Natural killer cell (primary cell): ENCODE measurements at regions not wholly inside any gene's neighbourhood (a gene's known extent, or its start where the extent isn't known, plus 50 kb on each side); places are given as distances from the start of the nearest gene placed in this dataset.

Experiments
- ATAC-seq, 3 donors: fragments of 150-1000 bp in 2 of 3; fragments of 200-7000 bp in 1 of 3; cut with Tn5 transposase; 1 replicate in 1 of 3; 2 replicates in 2 of 3; pipeline ENCODE4 v1.10.0; 2021; ENCODE audit warnings: mild to moderate bottlenecking in 2 of 3, moderate library complexity in 2 of 3
- DNase-seq, 2 donors: peaks; one replicate each; pipeline versions ENCODE4 v3.0.0 to v3.0.0-alpha.2; 2013 to 2021; ENCODE audit warnings: mixed read lengths in 1 of 2
- H3K27ac ChIP-seq: one replicate; pipeline ENCODE4 v1.5.1; 2013; ENCODE audit warnings: mild to moderate bottlenecking, low read length
- H3K27me3 ChIP-seq: one replicate; pipeline ENCODE4 v1.6.1; 2013; ENCODE audit warnings: low read length; ENCODE audit not compliant: control insufficient read depth, insufficient read depth
- H3K36me3 ChIP-seq: one replicate; pipeline ENCODE4 v1.6.1; 2013; ENCODE audit warnings: low read length; ENCODE audit not compliant: control insufficient read depth, insufficient read depth
- H3K4me1 ChIP-seq: one replicate; pipeline ENCODE4 v1.6.1; 2013; ENCODE audit warnings: low read length; ENCODE audit not compliant: control insufficient read depth, insufficient read depth
- H3K4me3 ChIP-seq: one replicate; pipeline ENCODE4 v1.5.1; 2013; ENCODE audit warnings: low read length
- H3K9me3 ChIP-seq: one replicate; pipeline ENCODE4 v1.6.1; 2013; ENCODE audit warnings: low read length; ENCODE audit not compliant: control insufficient read depth, insufficient read depth
- H3K27ac Mint-ChIP-seq, 2 donors: one replicate each; pipeline ENCODE4 v1.8.0; 2022; ENCODE audit warnings: mild to moderate bottlenecking in 2 of 2, mixed read lengths in 2 of 2, moderate library complexity in 1 of 2
- H3K27me3 Mint-ChIP-seq, 2 donors: one replicate each; pipeline ENCODE4 v1.8.0; 2022; ENCODE audit warnings: low read depth in 2 of 2, mixed read lengths in 2 of 2
- H3K36me3 Mint-ChIP-seq: one replicate; pipeline ENCODE4 v1.8.0; 2022; ENCODE audit warnings: mixed read lengths
- H3K4me1 Mint-ChIP-seq, 2 donors: one replicate each; pipeline ENCODE4 v1.8.0; 2022; ENCODE audit warnings: mixed read lengths in 2 of 2
- H3K4me3 Mint-ChIP-seq: one replicate; pipeline ENCODE4 v1.8.0; 2022; ENCODE audit warnings: mild to moderate bottlenecking, moderate library complexity, mixed read lengths
- H3K9me3 Mint-ChIP-seq, 2 donors: one replicate each; pipeline ENCODE4 v1.8.0; 2022; ENCODE audit warnings: mixed read lengths in 2 of 2
- WGBS: methylation state at CpG from one replicate; pipeline ENCODE4 v1.1.7; 2013; ENCODE audit warnings: missing lambda C conversion rate; ENCODE audit not compliant: insufficient coverage; 5-methylcytosine and 5-hydroxymethylcytosine counted together
- intact Hi-C: fragments of 100-400 bp; cut with micrococcal nuclease; formaldehyde crosslinking; loops from one replicate; pipeline ENCODE4 v1.14.2; 2022
- TF ChIP-seq, protein P1 (sequence below): fragments of 200-600 bp; IDR thresholded peaks from one replicate; pipeline ENCODE4 v1.8.0; 2022; ENCODE audit warnings: antibody characterized with exemption

GRCh38 chr5:2833556-2833955 lies 82.1 kb upstream of the IRX2 start:
- ATAC-seq (no peak), DNase-seq (no peak)
- Histone ChIP-seq H3K4me1 (no peaks in the 10 kb centered on the region), H3K9me3 (peaks cover 7% of the 10 kb centered on the region), H3K27ac (no peak overlapping the region), H3K4me3 (no peak overlapping the region), H3K36me3 (no peaks in the 10 kb centered on the region), H3K27me3 (no peaks in the 10 kb centered on the region)
- WGBS: 83% methylated on average over 11 of the region's 11 CpGs
- no peak overlapping the region for H3K27ac Mint-ChIP-seq
- H3K27me3 Mint-ChIP-seq: no peaks in the 10 kb centered on the region
- no peak overlapping the region for H3K4me3 Mint-ChIP-seq
- TF ChIP-seq, protein P1, sequence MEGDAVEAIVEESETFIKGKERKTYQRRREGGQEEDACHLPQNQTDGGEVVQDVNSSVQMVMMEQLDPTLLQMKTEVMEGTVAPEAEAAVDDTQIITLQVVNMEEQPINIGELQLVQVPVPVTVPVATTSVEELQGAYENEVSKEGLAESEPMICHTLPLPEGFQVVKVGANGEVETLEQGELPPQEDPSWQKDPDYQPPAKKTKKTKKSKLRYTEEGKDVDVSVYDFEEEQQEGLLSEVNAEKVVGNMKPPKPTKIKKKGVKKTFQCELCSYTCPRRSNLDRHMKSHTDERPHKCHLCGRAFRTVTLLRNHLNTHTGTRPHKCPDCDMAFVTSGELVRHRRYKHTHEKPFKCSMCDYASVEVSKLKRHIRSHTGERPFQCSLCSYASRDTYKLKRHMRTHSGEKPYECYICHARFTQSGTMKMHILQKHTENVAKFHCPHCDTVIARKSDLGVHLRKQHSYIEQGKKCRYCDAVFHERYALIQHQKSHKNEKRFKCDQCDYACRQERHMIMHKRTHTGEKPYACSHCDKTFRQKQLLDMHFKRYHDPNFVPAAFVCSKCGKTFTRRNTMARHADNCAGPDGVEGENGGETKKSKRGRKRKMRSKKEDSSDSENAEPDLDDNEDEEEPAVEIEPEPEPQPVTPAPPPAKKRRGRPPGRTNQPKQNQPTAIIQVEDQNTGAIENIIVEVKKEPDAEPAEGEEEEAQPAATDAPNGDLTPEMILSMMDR: no peak
- H3K4me1 Mint-ChIP-seq: no peaks in the 10 kb centered on the region
- intact Hi-C loops: no loop called here
- no peaks in the 10 kb centered on the region for H3K36me3 Mint-ChIP-seq
- H3K9me3 Mint-ChIP-seq: peaks cover 0 to 4% of the 10 kb centered on the region in 2 donors

GRCh38 chr5:2832394-2832793 lies 80.9 kb upstream of the IRX2 start:
- no peaks in the 10 kb centered on the region for H3K4me1 Mint-ChIP-seq
- H3K4me3 ChIP-seq: no peak overlapping the region
- peaks cover 0 to 2% of the 10 kb centered on the region in 2 donors for H3K9me3 Mint-ChIP-seq
- H3K27ac Mint-ChIP-seq: no peak overlapping the region
- intact Hi-C loops: no loop called here
- DNase-seq (no peak), ATAC-seq (no peak)
- H3K36me3 Mint-ChIP-seq: no peaks in the 10 kb centered on the region
- H3K4me3 Mint-ChIP-seq: no peak overlapping the region
- no peaks in the 10 kb centered on the region for H3K27me3 ChIP-seq
- no peaks in the 10 kb centered on the region for H3K27me3 Mint-ChIP-seq
- H3K36me3 ChIP-seq: no peaks in the 10 kb centered on the region
- 60% methylated on average over 4 of the region's 4 CpGs for WGBS
- TF ChIP-seq, protein P1: no peak
- peaks cover 7% of the 10 kb centered on the region for H3K9me3 ChIP-seq
- H3K27ac ChIP-seq: no peak overlapping the region
- no peaks in the 10 kb centered on the region for H3K4me1 ChIP-seq

DNA sequence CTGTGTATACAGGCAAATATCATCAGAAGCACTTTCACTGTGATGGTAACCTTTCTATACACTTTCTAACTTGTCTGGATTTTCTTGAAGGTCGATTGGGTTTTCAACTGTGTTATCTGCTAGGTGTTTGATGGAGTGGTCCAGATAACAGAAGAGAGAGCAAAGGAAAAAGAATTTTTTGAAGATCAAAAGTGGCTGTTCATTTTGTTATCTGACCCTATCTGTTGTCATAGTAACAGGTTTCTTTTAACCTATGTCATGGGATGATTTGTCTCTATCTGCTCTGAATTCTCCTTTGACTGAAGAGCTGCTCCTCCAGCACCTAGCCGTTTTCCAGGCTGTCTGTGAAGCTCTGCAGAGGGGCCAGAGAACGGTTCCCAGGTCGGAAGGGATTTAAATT lies 77.8 kb upstream of the IRX2 start:
- no peak overlapping the region for H3K27ac ChIP-seq
- Mint-ChIP-seq H3K27me3 (no peaks in the 10 kb centered on the region), H3K36me3 (no peaks in the 10 kb centered on the region), H3K4me1 (no peaks in the 10 kb centered on the region), H3K4me3 (no peak overlapping the region), H3K27ac (no peak overlapping the region), H3K9me3 (peaks cover 0 to 6% of the 10 kb centered on the region in 2 donors)
- WGBS: 52% methylated on average over 3 of the region's 4 CpGs
- TF ChIP-seq, protein P1: no peak
- no peaks in the 10 kb centered on the region for H3K4me1 ChIP-seq
- no peaks in the 10 kb centered on the region for H3K27me3 ChIP-seq
- intact Hi-C loops: no loop called here
- H3K9me3 ChIP-seq: peaks cover 7% of the 10 kb centered on the region
- no peak overlapping the region for H3K4me3 ChIP-seq
- ATAC-seq: no peak
- no peaks in the 10 kb centered on the region for H3K36me3 ChIP-seq
- DNase-seq: no peak

- Histone ChIP-seq H3K9me3 (peaks cover 9% of the 10 kb centered on the region), H3K27ac (no peak overlapping the region), H3K36me3 (no peaks in the 10 kb centered on the region), H3K4me1 (no peaks in the 10 kb centered on the region), H3K4me3 (no peak overlapping the region), H3K27me3 (no peaks in the 10 kb centered on the region)
- intact Hi-C loops: no loop called here
- no peak overlapping the region for H3K27ac Mint-ChIP-seq
- no peak overlapping the region for H3K4me3 Mint-ChIP-seq
- WGBS: 80% methylated on average over 7 of the region's 7 CpGs
- no peak for ATAC-seq
- TF ChIP-seq, protein P1: no peak
- no peaks in the 10 kb centered on the region for H3K27me3 Mint-ChIP-seq
- no peak for DNase-seq
- H3K36me3 Mint-ChIP-seq: no peaks in the 10 kb centered on the region
- peaks cover 3 to 4% of the 10 kb centered on the region in 2 donors for H3K9me3 Mint-ChIP-seq
- H3K4me1 Mint-ChIP-seq: no peaks in the 10 kb centered on the region
Measured at GRCh38 chr5:2818936-2819335, 67.5 kb upstream of the IRX2 start.
